ENCODE measurements at regions not wholly inside any gene's neighbourhood (a gene's known extent, or its start where the extent isn't known, plus 50 kb on each side); places are given as distances from the start of the nearest gene placed in this dataset.

GRCh38 chr9:129561594-129562281, 59.2 kb downstream of the C9orf50 start:
- Histone ChIP-seq H4K20me1 (replicated peaks in 1 of 2; ENCODE audit: control insufficient read depth in 1 of 2, insufficient read depth in 2 of 2, low read length in 2 of 2) (no peaks in the 10 kb centered on the region), H3K14ac (ENCODE audit: insufficient read length) (no peak overlapping the region), H3K79me2 (ENCODE audit: control insufficient read depth in 1 of 2, insufficient read depth in 2 of 2, low read length in 2 of 2) (no peaks in the 10 kb centered on the region), H3K27me3 (replicated peaks in 1 of 4; ENCODE audit: control insufficient read depth in 3 of 4, extremely low read depth in 1 of 4, insufficient read depth in 3 of 4, low read length in 3 of 4) (no peaks in the 10 kb centered on the region), H2BK120ac (replicated peaks; ENCODE audit: low read depth, low read length) (peak overlapping the region; percentile 56), H3K18ac (ENCODE audit: extremely low read depth, low read length) (peak overlapping the region; percentile 93), H3K23me2 (ENCODE audit: low read depth, low read length) (peaks cover 2% of the 10 kb centered on the region; the same call in 1 of the 2 replicates), H3K4ac (replicated peaks; ENCODE audit: insufficient read length, low read depth, low read length) (no peak overlapping the region), H2AFZ (ENCODE audit: low read length) (0 out of 2 replicates have a peak overlapping the region, but pooled peaks have one; percentile 68), H3K4me2 (ENCODE audit: insufficient read depth in 1 of 2, low read depth in 2 of 2, low read length in 2 of 2) (no peak overlapping the region; a peak in 1 of 4 replicates), H4K5ac (ENCODE audit: insufficient read length, low read depth, low read length) (no peak overlapping the region), H2AK5ac (ENCODE audit: low read depth, low read length) (peak overlapping the region; percentile 82; the same call in 1 of the 2 replicates), H2BK5ac (ENCODE audit: low read depth, low read length) (peak overlapping the region; percentile 4; the same call in 1 of the 2 replicates), H2BK15ac (ENCODE audit: low read length) (peak overlapping the region; percentile 21; the same call in 1 of the 2 replicates), H3K9ac (replicated peaks in 1 of 4; ENCODE audit: extremely low read depth in 1 of 4, low read depth in 3 of 4, low read length in 3 of 4) (no peak overlapping the region; a peak in 1 of 7 replicates), H2BK20ac (ENCODE audit: low read length) (peak overlapping the region; percentile 97; the same call in 1 of the 2 replicates), H3K27ac (ENCODE audit: low read depth, low read length) (no peak overlapping the region), H4K91ac (replicated peaks; ENCODE audit: insufficient read length, low read length) (peak overlapping the region; percentile 92), H3K79me1 (ENCODE audit: low read depth, low read length) (no peaks in the 10 kb centered on the region), H3K56ac (replicated peaks; ENCODE audit: insufficient read length, low read depth, low read length) (no peak overlapping the region), H4K8ac (ENCODE audit: extremely low read depth, insufficient read depth, low read length) (0 out of 2 replicates have a peak overlapping the region, but pooled peaks have one; percentile 38), H3K9me3 (ENCODE audit: insufficient read depth in 2 of 2, low read depth in 1 of 2, low read length in 1 of 2) (no peaks in the 10 kb centered on the region), H3K23ac (ENCODE audit: insufficient read length) (no peak overlapping the region), H3K36me3 (ENCODE audit: control insufficient read depth in 2 of 4, insufficient read depth in 4 of 4, low read length in 3 of 4) (no peaks in the 10 kb centered on the region), H3K4me1 (replicated peaks in 1 of 4; ENCODE audit: control insufficient read depth in 3 of 4, insufficient read depth in 4 of 4, low read length in 3 of 4) (peaks cover 3 to 43% (median 31%) of the 10 kb centered on the region in 4 experiments), H2BK12ac (ENCODE audit: low read depth, low read length) (peak overlapping the region; percentile 95; the same call in 1 of the 2 replicates), H3K4me3 (ENCODE audit: extremely low read depth in 1 of 4, insufficient read depth in 2 of 4, low read depth in 3 of 4, low read length in 4 of 4) (no peak overlapping the region)
- ChIA-PET POLR2A (ENCODE audit: partially characterized antibody) (interaction anchor here (0.8 to 2.4 kb wide), 7 partner anchors 8 to 65 kb away, joined by 3 to 7 read pairs (median 4); no protein-coding TSS in a partner anchor), CTCF (ENCODE audit: partially characterized antibody) (interaction anchor here (0.7 to 3.9 kb wide), 11 partner anchors 10 to 430 kb away, joined by 3 to 12 read pairs (median 3); no protein-coding TSS in a partner anchor)
- DNase-seq (ENCODE audit: low read depth in 1 of 2, low spot score in 2 of 2) (no peak), FAIRE-seq (no peak)
- TF ChIP-seq YY1 (IDR thresholded peaks at IDR 0.05; ENCODE audit: low read depth, low read length) (peak; percentile 63; the same call in 1 of the 2 replicates), MAX (IDR thresholded peaks at IDR 0.05) (no peak), TBP (IDR thresholded peaks at IDR 0.05; ENCODE audit: low read depth, low read length) (peak; percentile 75; the same call in 1 of the 2 replicates), RNF2 (IDR thresholded peaks at IDR 0.05; ENCODE audit: borderline replicate concordance, low read depth, low read length, missing control alignments, poor library complexity, severe bottlenecking) (no peak), NANOG (IDR thresholded peaks at IDR 0.05; ENCODE audit: insufficient read depth, low read depth, low read length, poor library complexity, severe bottlenecking) (no peak)
- 77% methylated on average over 27 of the region's 28 CpGs; no CpG with 5 or more reads in 1 of the 2 experiments for WGBS, 2 experiments (ENCODE audit: extremely low coverage in 1 of 2, insufficient coverage in 1 of 2, insufficient read length in 1 of 2, insufficient replicate concordance in 2 of 2, low coverage in 1 of 2, low lambda C conversion rate in 2 of 2, missing lambda C conversion rate in 1 of 2)
